ENCODE measurements at regions not wholly inside any gene's neighbourhood (a gene's known extent, or its start where the extent isn't known, plus 50 kb on each side); places are given as distances from the start of the nearest gene placed in this dataset.

GRCh38 chr13:33479105-33479504 lies 193.6 kb upstream of the STARD13 start:
- ChIA-PET CTCF (interaction anchor here (0.8 kb wide), 1 partner anchor 9 kb away, joined by 3 read pairs; no protein-coding TSS in a partner anchor), POLR2A (no interaction called here)
- Histone ChIP-seq H3K36me3 (ENCODE audit: control insufficient read depth, insufficient read depth, low read length) (no peaks in the 10 kb centered on the region), H3K4me3 (ENCODE audit: low read depth, low read length) (no peak overlapping the region), H3K27me3 (ENCODE audit: control insufficient read depth, insufficient read depth, low read length) (no peaks in the 10 kb centered on the region)
- TF ChIP-seq CTCF (IDR thresholded peaks at IDR 0.05; ENCODE audit: insufficient read depth, low read depth, low read length) = no peak
- DNase-seq (ENCODE audit: low read depth) = no peak

- H3K36me3 ChIP-seq (ENCODE audit: control insufficient read depth, insufficient read depth, low read length) = no peaks in the 10 kb centered on the region
- ChIA-PET POLR2A (no interaction called here), CTCF (no interaction called here)
- no peak for DNase-seq (ENCODE audit: low read depth)
- no peaks in the 10 kb centered on the region for H3K27me3 ChIP-seq (ENCODE audit: control insufficient read depth, insufficient read depth, low read length)
- no peak overlapping the region for H3K4me3 ChIP-seq (ENCODE audit: low read depth, low read length)
- no peak for TF ChIP-seq CTCF (IDR thresholded peaks at IDR 0.05; ENCODE audit: insufficient read depth, low read depth, low read length)
Measured at GRCh38 chr13:33480561-33480960, 195.0 kb upstream of the STARD13 start.

GRCh38 chr13:33483471-33483870 lies 197.9 kb upstream of the STARD13 start:
- Histone ChIP-seq H3K36me3 (ENCODE audit: control insufficient read depth, insufficient read depth, low read length) (no peaks in the 10 kb centered on the region), H3K27me3 (ENCODE audit: control insufficient read depth, insufficient read depth, low read length) (no peaks in the 10 kb centered on the region), H3K4me3 (ENCODE audit: low read depth, low read length) (no peak overlapping the region)
- CTCF ChIA-PET = no interaction called here
- no peak for TF ChIP-seq CTCF (IDR thresholded peaks at IDR 0.05; ENCODE audit: insufficient read depth, low read depth, low read length)
- POLR2A ChIA-PET = no interaction called here
- DNase-seq (ENCODE audit: low read depth) = no peak

GRCh38 chr13:33485247-33485646 lies 199.7 kb upstream of the STARD13 start:
- CTCF ChIA-PET = no interaction called here
- Histone ChIP-seq H3K36me3 (ENCODE audit: control insufficient read depth, insufficient read depth, low read length) (no peaks in the 10 kb centered on the region), H3K27me3 (ENCODE audit: control insufficient read depth, insufficient read depth, low read length) (no peaks in the 10 kb centered on the region), H3K4me3 (ENCODE audit: low read depth, low read length) (no peak overlapping the region)
- POLR2A ChIA-PET = no interaction called here
- no peak for DNase-seq (ENCODE audit: low read depth)
- TF ChIP-seq CTCF (IDR thresholded peaks at IDR 0.05; ENCODE audit: insufficient read depth, low read depth, low read length) = no peak

GRCh38 chr13:33487575-33488243 lies 202.2 kb upstream of the STARD13 start:
- peak; percentile 52 for TF ChIP-seq CTCF (IDR thresholded peaks at IDR 0.05; ENCODE audit: insufficient read depth, low read depth, low read length)
- POLR2A ChIA-PET = interaction anchor here (0.6 kb wide), 2 partner anchors 10 to 428 kb away, joined by 3 read pairs; no protein-coding TSS in a partner anchor
- no peak for DNase-seq (ENCODE audit: low read depth)

More at GRCh38 chr13:33487575-33488243, 202.2 kb upstream of the STARD13 start:
- H3K36me3 ChIP-seq (ENCODE audit: control insufficient read depth, insufficient read depth, low read length) = no peaks in the 10 kb centered on the region
- H3K27me3 ChIP-seq (ENCODE audit: control insufficient read depth, insufficient read depth, low read length) = no peaks in the 10 kb centered on the region
- CTCF ChIA-PET = interaction anchor here (0.5 to 2.0 kb wide), 18 partner anchors 9 to 722 kb away, joined by 3 to 9 read pairs (median 3); no protein-coding TSS in a partner anchor
- H3K4me3 ChIP-seq (ENCODE audit: low read depth, low read length) = no peak overlapping the region

All from BJ (cell line).